ENCODE measurements at regions not wholly inside any gene's neighbourhood (a gene's known extent, or its start where the extent isn't known, plus 50 kb on each side); places are given as distances from the start of the nearest gene placed in this dataset.

DNA sequence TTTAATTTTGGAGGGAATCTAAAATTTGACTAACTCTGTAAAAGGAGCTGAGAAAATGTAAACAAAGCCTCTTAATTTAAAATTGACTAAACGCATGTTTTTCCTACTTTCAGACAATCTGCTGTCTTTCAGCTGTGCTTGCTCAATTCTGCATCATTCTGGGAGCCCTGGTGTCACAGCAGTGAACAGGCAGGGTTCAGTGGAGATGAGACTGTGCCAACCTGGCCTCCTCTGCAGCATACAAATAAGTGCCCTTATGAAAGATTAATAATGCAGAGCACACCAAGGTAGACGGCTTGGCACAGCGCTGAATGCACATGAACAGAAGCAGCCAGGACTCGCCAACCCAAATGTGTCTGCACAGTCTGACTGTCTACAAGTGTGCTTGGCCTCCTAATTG lies 222.0 kb upstream of the CHAC2 start:
- no peaks in the 10 kb centered on the region for H3K36me3 ChIP-seq
- H4K20me1 ChIP-seq, result no peaks in the 10 kb centered on the region
- H3K9me3 ChIP-seq (replicated peaks in 1 of 11), result peaks cover 0 to 17% (median 6%) of the 10 kb centered on the region in 11 experiments; a peak in 11 of 22 replicates
- H3K27me3 ChIP-seq, result no peaks in the 10 kb centered on the region
- TF ChIP-seq Cebpa-rat (IDR thresholded peaks at IDR 0.05), result no peak
- H3K27ac ChIP-seq, result no peak overlapping the region
- no peak overlapping the region for H3K9ac ChIP-seq
- no peaks in the 10 kb centered on the region for H3K4me1 ChIP-seq
- H3K4me3 ChIP-seq, result no peak overlapping the region
- H3K4me2 ChIP-seq, result no peak overlapping the region

DNA sequence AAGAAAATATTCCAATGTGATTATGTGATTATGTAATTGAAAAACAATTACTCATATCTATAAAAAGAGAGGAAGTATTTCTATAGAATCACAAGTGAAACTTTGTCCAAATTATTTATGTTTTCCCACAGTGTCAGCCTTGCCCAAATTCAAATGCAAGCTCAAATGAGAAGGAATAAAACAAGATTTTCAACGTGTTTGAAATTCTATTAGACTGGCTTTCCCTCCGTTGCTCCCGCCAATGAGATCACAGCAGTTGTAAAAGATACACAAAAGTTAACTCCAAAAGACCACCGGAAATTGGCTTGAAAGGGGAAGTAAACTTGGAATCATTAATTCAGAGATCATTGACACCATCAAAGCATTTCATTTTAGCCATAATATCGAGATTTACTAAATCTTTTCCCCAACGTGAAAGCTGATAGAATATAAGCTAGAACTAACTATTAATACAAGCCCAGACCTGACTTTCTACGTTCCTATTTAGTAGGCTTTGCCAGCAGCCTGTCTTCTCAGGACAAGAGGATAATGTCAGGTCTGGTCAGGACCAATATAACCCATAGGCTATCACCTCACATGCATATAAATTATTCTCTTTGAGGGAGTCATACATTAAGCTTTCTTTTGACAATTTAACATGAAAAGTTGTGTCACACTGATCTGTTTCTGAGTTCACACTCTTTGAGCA lies 222.6 kb upstream of the CHAC2 start:
- no peaks in the 10 kb centered on the region for H3K4me1 ChIP-seq
- no peaks in the 10 kb centered on the region for H4K20me1 ChIP-seq
- no peak overlapping the region for H3K4me3 ChIP-seq
- no peaks in the 10 kb centered on the region for H3K27me3 ChIP-seq
- no peaks in the 10 kb centered on the region for H3K36me3 ChIP-seq
- H3K9ac ChIP-seq, result no peak overlapping the region
- no peak overlapping the region for H3K4me2 ChIP-seq
- TF ChIP-seq Cebpa-rat (IDR thresholded peaks at IDR 0.05), result no peak
- H3K9me3 ChIP-seq (replicated peaks in 1 of 11), result peaks cover 0 to 18% (median 6%) of the 10 kb centered on the region in 11 experiments; a peak in 11 of 22 replicates
- H3K27ac ChIP-seq, result no peak overlapping the region

DNA sequence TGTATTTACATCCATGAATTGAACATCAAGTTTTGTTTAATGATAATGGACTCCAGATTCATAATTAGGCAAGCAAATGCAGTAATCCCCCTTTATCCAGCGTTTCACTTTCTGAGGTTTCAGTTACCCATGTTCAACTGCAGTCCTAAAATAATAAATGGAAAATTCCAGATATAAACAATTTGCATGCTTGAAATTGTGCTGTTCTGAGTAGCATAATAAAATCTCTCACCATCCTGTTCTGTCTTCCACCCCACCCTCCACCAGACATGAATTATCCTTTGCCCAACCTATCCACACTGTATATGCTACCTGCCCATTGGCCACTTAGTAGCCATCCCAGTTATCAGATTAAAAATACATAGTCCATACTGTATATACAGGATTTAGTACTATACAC lies 224.5 kb upstream of the CHAC2 start:
- H3K9me3 ChIP-seq (replicated peaks in 1 of 11), result peaks cover 0 to 18% (median 6%) of the 10 kb centered on the region in 11 experiments; a peak in 11 of 22 replicates
- H3K4me3 ChIP-seq, result no peak overlapping the region

DNA sequence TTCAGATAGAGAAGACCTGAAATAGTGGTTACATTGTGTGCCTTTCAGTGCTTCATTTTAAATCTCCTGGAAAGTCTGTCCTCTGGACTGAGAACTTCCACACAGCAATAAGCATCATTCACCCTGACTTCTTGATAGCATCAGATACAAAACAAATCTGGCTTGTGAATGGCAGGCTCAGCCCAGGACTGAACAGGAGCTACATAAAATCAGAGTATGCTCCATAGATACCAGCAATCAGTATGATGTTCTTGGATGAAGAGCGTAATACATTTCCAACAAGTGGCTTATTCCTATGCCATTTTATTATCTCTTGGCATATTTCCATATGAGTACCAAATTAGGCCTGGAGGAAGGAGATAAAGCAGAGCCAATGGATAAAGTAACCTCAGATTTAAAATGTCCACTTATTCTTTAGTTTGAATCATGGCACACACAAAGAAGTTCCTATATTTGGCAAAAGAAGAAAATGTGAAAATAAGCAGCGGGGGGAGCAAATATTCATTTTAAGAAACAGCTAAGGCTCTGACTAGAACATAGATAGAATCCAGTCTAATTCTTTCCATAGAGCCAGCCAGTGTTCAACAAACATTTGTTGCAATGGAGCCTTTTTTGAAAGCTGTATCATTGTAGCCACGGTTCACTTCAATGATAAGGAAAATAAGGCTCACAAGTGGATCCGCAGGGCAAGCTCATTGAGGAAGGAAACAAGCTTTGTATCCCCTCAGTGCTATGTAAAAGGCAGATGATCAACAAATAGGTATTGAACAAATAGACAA lies 230.8 kb upstream of the CHAC2 start:
- Histone ChIP-seq H3K4me1 (no peaks in the 10 kb centered on the region), H3K4me3 (no peak overlapping the region), H3K4me2 (no peak overlapping the region), H3K36me3 (no peaks in the 10 kb centered on the region), H3K27me3 (no peaks in the 10 kb centered on the region), H4K20me1 (no peaks in the 10 kb centered on the region), H3K27ac (no peak overlapping the region), H3K9ac (no peak overlapping the region), H3K9me3 (replicated peaks in 1 of 11) (peaks cover 0 to 13% (median 4%) of the 10 kb centered on the region in 11 experiments; a peak in 9 of 22 replicates)
- TF ChIP-seq Cebpa-rat (IDR thresholded peaks at IDR 0.05), result no peak

More for the DNA sequence above, 224.5 kb upstream of the CHAC2 start:
- Histone ChIP-seq H3K4me2 (no peak overlapping the region), H3K4me1 (no peaks in the 10 kb centered on the region), H3K27me3 (no peaks in the 10 kb centered on the region), H3K9ac (no peak overlapping the region), H3K27ac (no peak overlapping the region), H4K20me1 (no peaks in the 10 kb centered on the region), H3K36me3 (no peaks in the 10 kb centered on the region)
- TF ChIP-seq Cebpa-rat (IDR thresholded peaks at IDR 0.05), result no peak

DNA sequence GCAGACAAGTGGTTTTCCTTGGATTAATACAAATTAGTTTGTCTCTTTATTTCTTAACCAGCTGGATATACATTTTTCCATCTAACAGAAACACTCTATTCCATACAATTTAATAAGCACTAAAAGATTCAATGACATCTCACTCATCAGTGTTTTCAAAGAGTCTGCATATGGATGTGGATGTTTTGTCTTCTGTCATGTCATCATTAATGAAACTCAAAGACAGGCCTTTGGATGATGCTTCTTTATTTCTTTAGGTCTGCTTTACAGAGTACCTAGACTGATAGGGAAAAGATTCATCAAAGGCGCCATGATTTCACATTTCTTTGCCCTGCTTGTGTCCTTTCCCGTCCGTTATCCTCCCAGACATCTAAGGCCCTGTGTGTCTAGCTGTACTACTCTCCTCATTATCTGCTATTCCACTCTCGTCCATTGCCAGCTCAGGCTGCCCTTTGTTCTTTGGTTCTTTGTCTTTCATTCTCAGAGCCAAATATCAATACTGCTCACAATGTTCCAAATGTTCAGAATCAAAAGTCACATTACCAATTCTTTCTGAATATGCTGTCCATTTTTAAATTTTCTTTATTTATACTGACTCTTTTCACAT lies 232.3 kb upstream of the CHAC2 start:
- H3K9ac ChIP-seq, result no peak overlapping the region
- no peak overlapping the region for H3K4me3 ChIP-seq
- TF ChIP-seq Cebpa-rat (IDR thresholded peaks at IDR 0.05), result no peak
- peaks cover 0 to 5% (median 0%) of the 10 kb centered on the region in 11 experiments; a peak in 3 of 22 replicates for H3K9me3 ChIP-seq (replicated peaks in 1 of 11)
- no peaks in the 10 kb centered on the region for H3K36me3 ChIP-seq
- no peak overlapping the region for H3K27ac ChIP-seq
- H3K4me2 ChIP-seq, result no peak overlapping the region
- H3K4me1 ChIP-seq, result no peaks in the 10 kb centered on the region
- H3K27me3 ChIP-seq, result no peaks in the 10 kb centered on the region
- no peaks in the 10 kb centered on the region for H4K20me1 ChIP-seq

DNA sequence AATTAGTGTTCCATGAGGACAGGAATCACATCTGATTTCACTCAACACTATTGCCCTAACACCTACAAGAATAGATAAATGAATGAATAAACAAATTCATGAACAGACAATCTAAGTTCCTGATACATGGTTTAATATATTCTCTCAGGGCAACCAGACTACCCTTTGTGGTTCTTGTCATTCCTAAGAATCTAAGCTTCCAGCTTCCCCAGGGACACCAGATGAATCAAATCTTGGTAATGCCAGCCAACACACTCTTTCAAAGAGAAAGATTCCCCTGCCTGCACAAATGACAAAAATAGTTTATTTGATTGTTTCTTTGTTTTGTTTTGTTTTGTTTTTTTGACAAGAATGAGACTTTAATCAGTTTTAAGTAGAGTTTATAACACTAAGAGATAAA lies 237.5 kb upstream of the CHAC2 start:
- no peaks in the 10 kb centered on the region for H3K4me1 ChIP-seq
- no peaks in the 10 kb centered on the region for H3K27me3 ChIP-seq
- H4K20me1 ChIP-seq, result no peaks in the 10 kb centered on the region
- H3K4me3 ChIP-seq, result no peak overlapping the region
- no peak overlapping the region for H3K9ac ChIP-seq
- no peak for TF ChIP-seq Cebpa-rat (IDR thresholded peaks at IDR 0.05)
- H3K9me3 ChIP-seq (replicated peaks in 1 of 11), result peaks cover 4 to 20% (median 12%) of the 10 kb centered on the region in 11 experiments; a peak in 20 of 22 replicates
- no peak overlapping the region for H3K4me2 ChIP-seq
- no peaks in the 10 kb centered on the region for H3K36me3 ChIP-seq
- no peak overlapping the region for H3K27ac ChIP-seq

DNA sequence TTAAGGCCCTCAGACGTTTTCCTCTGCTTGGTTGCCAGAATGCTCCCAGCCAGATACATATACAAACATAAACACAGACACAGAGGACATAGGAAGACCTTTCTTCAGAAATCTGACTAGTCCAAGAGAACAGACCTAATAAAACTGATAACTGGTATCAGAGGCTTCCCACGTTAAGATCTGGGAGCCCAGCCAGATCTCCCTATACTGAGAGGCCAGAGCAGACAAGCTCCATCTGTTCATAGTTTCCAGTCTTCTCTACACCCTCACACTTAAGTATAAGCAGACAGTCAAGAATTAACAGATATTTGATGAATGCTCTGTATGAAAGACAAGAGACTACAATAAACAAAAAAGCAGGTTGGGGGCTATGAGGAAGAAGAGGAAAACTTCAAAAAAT lies 240.5 kb upstream of the CHAC2 start:
- Histone ChIP-seq H3K36me3 (no peaks in the 10 kb centered on the region), H3K9me3 (replicated peaks in 1 of 11) (peaks cover 4 to 17% (median 12%) of the 10 kb centered on the region in 11 experiments; a peak in 20 of 22 replicates), H3K27me3 (no peaks in the 10 kb centered on the region), H3K4me1 (no peaks in the 10 kb centered on the region), H4K20me1 (no peaks in the 10 kb centered on the region), H3K27ac (no peak overlapping the region), H3K4me3 (no peak overlapping the region), H3K4me2 (no peak overlapping the region), H3K9ac (no peak overlapping the region)
- no peak for TF ChIP-seq Cebpa-rat (IDR thresholded peaks at IDR 0.05)

DNA sequence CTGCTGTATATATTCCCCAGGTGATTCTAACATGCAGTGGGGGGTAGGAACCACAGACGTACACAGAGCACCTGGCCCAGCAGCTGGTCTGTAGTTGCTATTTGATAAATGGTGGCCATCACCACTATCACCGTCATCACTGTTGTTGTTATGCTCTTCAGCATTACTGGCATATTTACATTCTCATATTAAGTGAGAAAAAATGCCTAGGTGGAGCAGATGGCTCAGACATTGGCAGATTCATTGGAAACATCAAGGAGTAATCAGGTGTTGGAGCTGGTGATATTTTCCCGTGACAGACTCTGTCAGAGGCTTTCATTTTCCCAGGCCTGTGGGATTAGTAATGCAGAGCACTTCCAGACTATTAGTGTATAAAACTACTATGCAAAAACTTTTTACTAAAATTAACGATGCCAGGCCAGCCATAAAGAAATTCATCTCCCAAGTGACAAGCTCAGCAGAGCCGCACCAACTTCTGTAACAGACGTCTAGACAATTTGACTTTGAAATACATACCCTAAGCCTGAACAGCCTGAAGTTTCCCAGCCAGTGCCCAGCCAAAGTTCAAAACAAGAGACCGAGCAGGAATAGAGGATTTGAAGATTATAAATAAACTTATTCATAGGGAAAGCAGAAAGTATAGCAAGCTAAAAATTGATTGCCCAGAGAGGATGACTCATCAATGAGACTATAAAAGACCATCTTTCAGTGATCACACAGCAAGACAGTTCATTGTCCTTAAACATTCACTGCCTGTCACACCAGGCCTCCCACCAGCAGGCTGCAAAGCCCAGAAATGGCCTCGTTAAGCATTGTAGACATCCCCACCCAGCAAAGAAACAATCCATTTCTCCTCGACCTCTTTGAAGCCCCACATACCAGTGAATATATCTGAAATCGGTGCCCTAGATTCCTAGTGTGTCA lies 247.4 kb upstream of the CHAC2 start:
- no peaks in the 10 kb centered on the region for H4K20me1 ChIP-seq
- no peaks in the 10 kb centered on the region for H3K36me3 ChIP-seq
- H3K27ac ChIP-seq, result no peak overlapping the region
- no peaks in the 10 kb centered on the region for H3K9me3 ChIP-seq (replicated peaks in 1 of 11)
- no peaks in the 10 kb centered on the region for H3K27me3 ChIP-seq
- H3K4me3 ChIP-seq, result no peak overlapping the region
- H3K4me1 ChIP-seq, result peaks cover 0 to 3% (median 0%) of the 10 kb centered on the region in 10 experiments; a peak in 1 of 20 replicates
- TF ChIP-seq Cebpa-rat (IDR thresholded peaks at IDR 0.05), result no peak
- H3K4me2 ChIP-seq, result no peak overlapping the region
- H3K9ac ChIP-seq, result no peak overlapping the region
